A549 (cell line): ENCODE measurements at regions not wholly inside any gene's neighbourhood (a gene's known extent, or its start where the extent isn't known, plus 50 kb on each side); places are given as distances from the start of the nearest gene placed in this dataset.

Experiments
- ATAC-seq, 2 experiments: fragments of 200-7000 bp in 1 of 2; fragments of >200 bp in 1 of 2; cut with Nextera tagmentation in 1 of 2; cut with Tn5 transposase in 1 of 2; 3 replicates each; pipeline versions ENCODE4 v1.8.0 to v1.9.1; 2018 to 2020; ENCODE audit warnings: mild to moderate bottlenecking in 1 of 2, moderate library complexity in 1 of 2
- CTCF ChIA-PET: fragments of 300-600 bp; sonication (Branson Sonifier 250); formaldehyde crosslinking; extraction: SDS; loops from one replicate; lab custom pipeline; 2021; ENCODE audit warnings: antibody characterized with exemption, inconsistent platforms; lab: Yijun Ruan, JAX
- POLR2A ChIA-PET: fragments of 350-600 bp; formaldehyde crosslinking; extraction: SDS; loops from one replicate; lab custom pipeline; 2021; ENCODE audit warnings: antibody characterized with exemption, inconsistent platforms; lab: Yijun Ruan, JAX
- DNase-seq, 2 experiments: peaks; one replicate each; pipeline versions ENCODE4 v3.0.0 to v3.0.0-alpha.2; 2011 to 2016; ENCODE audit warnings: low read depth in 1 of 2, low spot score in 1 of 2
- FAIRE-seq: peaks from 2 replicates; lab custom pipeline; 2011; peaks lifted over from hg19 to GRCh38; lab: Jason Lieb, UNC
- H3K27ac ChIP-seq, 2 experiments: fragments of >200 bp; sonication (Bioruptor Twin); formaldehyde crosslinking; 3 replicates each; pipeline ENCODE4 v1.5.1; 2016 to 2017
- H3K4me1 ChIP-seq: fragments of >200 bp; sonication (Bioruptor Twin); formaldehyde crosslinking; 3 replicates; pipeline ENCODE4 v1.6.1; 2016
- H3K4me2 ChIP-seq: fragments of >200 bp; sonication (Bioruptor Twin); formaldehyde crosslinking; 3 replicates; pipeline ENCODE4 v1.6.1; 2016
- H3K4me3 ChIP-seq: fragments of >200 bp; sonication (Bioruptor Twin); formaldehyde crosslinking; 3 replicates; pipeline ENCODE4 v1.5.1; 2016
- H3K9me3 ChIP-seq: fragments of >200 bp; sonication (Bioruptor Twin); formaldehyde crosslinking; 3 replicates; pipeline ENCODE4 v1.6.1; 2016
- ATOH8 ChIP-seq: fragments of 250-450 bp; sonication (Bioruptor Pico); IDR thresholded peaks from 2 replicates; pipeline ENCODE4 v1.5.0; 2020; ENCODE audit warnings: low read depth, mild to moderate bottlenecking, moderate library complexity
- BCL3 ChIP-seq: fragments of >200 bp; sonication (Bioruptor Twin); formaldehyde crosslinking; IDR thresholded peaks from 3 replicates; pipeline ENCODE4 v1.6.1; 2016
- BHLHE40 ChIP-seq: IDR thresholded peaks from 2 replicates; pipeline ENCODE4 v1.6.1; 2012; ENCODE audit warnings: low read depth, low read length, inconsistent platforms
- CBX2 ChIP-seq: fragments of 200-600 bp; sonication (generic); IDR thresholded peaks from 2 replicates; pipeline ENCODE4 v1.6.1; 2016; ENCODE audit warnings: low read depth, mild to moderate bottlenecking, borderline replicate concordance
- CEBPB ChIP-seq, 2 experiments: fragments of >200 bp in 1 of 2; sonication (Bioruptor Twin) in 1 of 2; formaldehyde crosslinking in 1 of 2; IDR thresholded peaks; 2 replicates each; pipeline ENCODE4 v1.6.1; 2012 to 2016
- CHD4 ChIP-seq: fragments of 200-600 bp; sonication (generic); IDR thresholded peaks from 2 replicates; pipeline ENCODE4 v1.6.1; 2016; ENCODE audit warnings: antibody characterized with exemption, mild to moderate bottlenecking, borderline replicate concordance
- EHF ChIP-seq: fragments of 250-450 bp; sonication (Bioruptor Pico); IDR thresholded peaks from 2 replicates; pipeline ENCODE4 v1.5.0; 2020; ENCODE audit warnings: mild to moderate bottlenecking
- EP300 ChIP-seq, 2 experiments: fragments of >200 bp; sonication (Bioruptor Twin); formaldehyde crosslinking; IDR thresholded peaks; 2 replicates in 1 of 2; 3 replicates in 1 of 2; pipeline ENCODE4 v1.6.1; 2016 to 2017
- FOSB ChIP-seq: fragments of 250-450 bp; sonication (Bioruptor Pico); IDR thresholded peaks from 2 replicates; pipeline ENCODE4 v1.5.0; 2020; ENCODE audit warnings: mild to moderate bottlenecking, moderate library complexity
- HES2 ChIP-seq: fragments of >200 bp; sonication (Bioruptor Twin); formaldehyde crosslinking; IDR thresholded peaks from 2 replicates; pipeline ENCODE4 v1.6.1; 2016
- HOXA7 ChIP-seq: fragments of 250-450 bp; sonication (Bioruptor Pico); IDR thresholded peaks from 2 replicates; pipeline ENCODE4 v1.5.0; 2020; ENCODE audit warnings: mild to moderate bottlenecking, moderate library complexity
- HOXB5 ChIP-seq: fragments of 250-450 bp; sonication (Bioruptor Pico); IDR thresholded peaks from 2 replicates; pipeline ENCODE4 v1.5.0; 2020; ENCODE audit warnings: mild to moderate bottlenecking, moderate library complexity
- JUNB ChIP-seq: fragments of >200 bp; sonication (Bioruptor Twin); formaldehyde crosslinking; IDR thresholded peaks from 2 replicates; pipeline ENCODE4 v1.6.1; 2016
- KDM1A ChIP-seq: fragments of 200-600 bp; sonication (generic); IDR thresholded peaks from 2 replicates; pipeline ENCODE4 v1.6.1; 2016; ENCODE audit warnings: low read depth, mild to moderate bottlenecking
- KDM5A ChIP-seq: fragments of 200-600 bp; sonication (generic); IDR thresholded peaks from 2 replicates; pipeline ENCODE4 v1.6.1; 2016; ENCODE audit warnings: antibody characterized with exemption, mild to moderate bottlenecking
- MAX ChIP-seq: IDR thresholded peaks from 2 replicates; pipeline ENCODE4 v1.6.1; 2012
- MYC ChIP-seq: IDR thresholded peaks from 2 replicates; pipeline ENCODE4 v1.6.1; 2012; ENCODE audit warnings: mild to moderate bottlenecking, inconsistent platforms, low read length, improper control_type of control experiment, borderline replicate concordance
- NFE2L2 ChIP-seq: fragments of 150-350 bp; conservative IDR thresholded peaks from 2 replicates; pipeline ENCODE4 v1.6.1; 2014; ENCODE audit warnings: low read length
- POLR2A ChIP-seq: IDR thresholded peaks from 2 replicates; pipeline ENCODE4 v1.6.1; 2012; ENCODE audit warnings: mild to moderate bottlenecking, low read length
- RARB ChIP-seq: fragments of 250-450 bp; sonication (Bioruptor Pico); IDR thresholded peaks from 2 replicates; pipeline ENCODE4 v1.8.0; 2021; ENCODE audit warnings: mild to moderate bottlenecking, moderate library complexity
- RFX5 ChIP-seq: fragments of 450-650 bp; IDR thresholded peaks from 2 replicates; pipeline ENCODE4 v1.7.1; 2014; ENCODE audit warnings: antibody characterized with exemption, mild to moderate bottlenecking, moderate library complexity
- SREBF2 ChIP-seq: fragments of 450-650 bp; IDR thresholded peaks from 2 replicates; pipeline ENCODE4 v1.6.1; 2014; ENCODE audit warnings: mild to moderate bottlenecking, moderate library complexity
- TP53 ChIP-seq: fragments of 250-450 bp; sonication (Bioruptor Pico); IDR thresholded peaks from 2 replicates; pipeline ENCODE4 v1.5.0; 2021; ENCODE audit warnings: mild to moderate bottlenecking, moderate library complexity
- ZSCAN20 ChIP-seq: fragments of 250-450 bp; sonication (Bioruptor Pico); IDR thresholded peaks from 2 replicates; pipeline ENCODE4 v1.8.0; 2022; ENCODE audit warnings: mild to moderate bottlenecking, moderate library complexity
- WGBS: methylation state at CpG from one replicate; pipeline ENCODE4 v1.1.6; 2017; ENCODE audit errors: missing lambda C conversion rate; 5-methylcytosine and 5-hydroxymethylcytosine counted together
- TF ChIP-seq, protein P1 (sequence below): fragments of >200 bp; sonication (Bioruptor Twin); formaldehyde crosslinking; IDR thresholded peaks from 3 replicates; pipeline ENCODE4 v1.5.1; 2016

DNA sequence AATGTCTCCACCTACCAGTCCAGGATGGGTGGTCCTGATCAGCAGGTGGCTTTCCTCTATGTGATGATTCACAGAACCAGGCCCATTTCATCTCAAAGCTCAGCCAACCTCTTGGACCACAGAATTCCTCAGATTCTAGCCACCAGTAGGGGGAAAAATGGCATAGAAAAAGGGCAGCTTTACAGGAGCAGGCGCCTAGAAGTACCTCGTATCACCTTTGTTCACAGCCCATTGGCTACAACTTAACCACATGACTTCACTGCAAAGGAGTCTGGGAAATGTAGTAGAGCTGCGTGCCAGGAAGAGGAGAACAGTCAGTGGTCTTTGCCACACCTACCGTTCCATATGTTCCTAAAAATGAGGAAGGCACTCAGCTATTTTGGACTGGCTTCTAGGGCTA, 62.8 kb upstream of the DTNA start:
- FAIRE-seq (no peak), ATAC-seq (peak; percentile 54 to 76; a peak in 4 of 6 replicates), DNase-seq (peak; percentile 0 to 39)
- ChIA-PET POLR2A (no interaction called here), CTCF (interaction anchor here (1.0 to 3.5 kb wide), 2 partner anchors 14 to 20 kb away, joined by 3 to 15 read pairs; no protein-coding TSS in a partner anchor)
- no peaks in the 10 kb centered on the region for H3K9me3 ChIP-seq
- H3K4me3 ChIP-seq = no peak overlapping the region
- no peaks in the 10 kb centered on the region for H3K4me1 ChIP-seq
- no peak overlapping the region for H3K27ac ChIP-seq
- 3% methylated on average over 4 of the region's 4 CpGs for WGBS
- no peak overlapping the region for H3K4me2 ChIP-seq
- TF ChIP-seq MYC (no peak), POLR2A (no peak), ATOH8 (CRISPR knock-in tag) (no peak), KDM1A (no peak), RARB (CRISPR knock-in tag) (no peak), HES2 (no peak), CHD4 (no peak), TP53 (CRISPR knock-in tag) (no peak), MAX (no peak), EHF (CRISPR knock-in tag) (no peak), ZSCAN20 (CRISPR knock-in tag) (no peak), CBX2 (no peak)
- TF ChIP-seq, protein P1, sequence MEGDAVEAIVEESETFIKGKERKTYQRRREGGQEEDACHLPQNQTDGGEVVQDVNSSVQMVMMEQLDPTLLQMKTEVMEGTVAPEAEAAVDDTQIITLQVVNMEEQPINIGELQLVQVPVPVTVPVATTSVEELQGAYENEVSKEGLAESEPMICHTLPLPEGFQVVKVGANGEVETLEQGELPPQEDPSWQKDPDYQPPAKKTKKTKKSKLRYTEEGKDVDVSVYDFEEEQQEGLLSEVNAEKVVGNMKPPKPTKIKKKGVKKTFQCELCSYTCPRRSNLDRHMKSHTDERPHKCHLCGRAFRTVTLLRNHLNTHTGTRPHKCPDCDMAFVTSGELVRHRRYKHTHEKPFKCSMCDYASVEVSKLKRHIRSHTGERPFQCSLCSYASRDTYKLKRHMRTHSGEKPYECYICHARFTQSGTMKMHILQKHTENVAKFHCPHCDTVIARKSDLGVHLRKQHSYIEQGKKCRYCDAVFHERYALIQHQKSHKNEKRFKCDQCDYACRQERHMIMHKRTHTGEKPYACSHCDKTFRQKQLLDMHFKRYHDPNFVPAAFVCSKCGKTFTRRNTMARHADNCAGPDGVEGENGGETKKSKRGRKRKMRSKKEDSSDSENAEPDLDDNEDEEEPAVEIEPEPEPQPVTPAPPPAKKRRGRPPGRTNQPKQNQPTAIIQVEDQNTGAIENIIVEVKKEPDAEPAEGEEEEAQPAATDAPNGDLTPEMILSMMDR = no peak

GRCh38 chr18:34648269-34648985, 61.7 kb upstream of the DTNA start:
- WGBS = 36% methylated on average over 3 of the region's 3 CpGs
- H3K27ac ChIP-seq = no peak overlapping the region
- no peak for FAIRE-seq
- H3K4me2 ChIP-seq = no peak overlapping the region
- ATAC-seq = no peak
- POLR2A ChIA-PET = no interaction called here
- TF ChIP-seq EHF (CRISPR knock-in tag) (no peak), BCL3 (no peak), KDM1A (no peak), HOXB5 (CRISPR knock-in tag) (no peak), RFX5 (no peak), EP300 (IDR thresholded peaks at IDR 0.05) (no peak), FOSB (CRISPR knock-in tag) (no peak), MYC (no peak), KDM5A (no peak), NFE2L2 (no peak)
- no peak for DNase-seq
- no peak overlapping the region for H3K4me3 ChIP-seq
- no peaks in the 10 kb centered on the region for H3K4me1 ChIP-seq
- H3K9me3 ChIP-seq = no peaks in the 10 kb centered on the region
- CTCF ChIA-PET = interaction anchor here (1.0 to 3.5 kb wide), 2 partner anchors 13 to 22 kb away, joined by 3 to 15 read pairs; no protein-coding TSS in a partner anchor

DNA sequence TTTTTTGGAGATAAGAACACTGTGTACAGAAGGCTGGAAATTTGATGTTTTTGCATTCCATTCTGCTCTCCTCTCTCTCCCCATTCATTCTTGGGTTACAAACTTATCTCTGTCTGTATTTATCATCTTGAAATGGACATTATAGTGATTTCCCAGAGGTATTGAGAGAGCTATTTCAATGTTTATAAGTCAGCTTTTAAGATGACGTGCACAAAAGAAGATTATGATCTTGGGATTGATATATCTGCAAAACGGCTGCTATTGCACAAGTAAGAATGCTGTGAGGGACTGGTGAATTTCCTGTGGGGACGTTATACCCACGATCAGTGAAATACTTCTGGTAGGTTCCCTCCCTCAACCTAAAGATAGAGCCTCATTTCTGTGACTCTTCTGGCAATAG, 61.0 kb upstream of the DTNA start:
- CTCF ChIA-PET = interaction anchor here (3.5 kb wide), 1 partner anchor 12 kb away, joined by 15 read pairs; no protein-coding TSS in a partner anchor
- Histone ChIP-seq H3K9me3 (no peaks in the 10 kb centered on the region), H3K4me1 (no peaks in the 10 kb centered on the region), H3K27ac (no peak overlapping the region), H3K4me3 (no peak overlapping the region), H3K4me2 (no peak overlapping the region)
- no peak for ATAC-seq
- TF ChIP-seq POLR2A (no peak), EP300 (IDR thresholded peaks at IDR 0.05) (no peak), KDM5A (no peak), HOXB5 (CRISPR knock-in tag) (no peak), NFE2L2 (no peak), JUNB (no peak), BHLHE40 (no peak), CEBPB (IDR thresholded peaks at IDR 0.05) (no peak), HOXA7 (CRISPR knock-in tag) (no peak), SREBF2 (no peak)
- DNase-seq = no peak
- FAIRE-seq = no peak
- 4% methylated on average over 4 of the region's 4 CpGs for WGBS
- POLR2A ChIA-PET = no interaction called here
